ENCODE measurements at regions not wholly inside any gene's neighbourhood (a gene's known extent, or its start where the extent isn't known, plus 50 kb on each side); places are given as distances from the start of the nearest gene placed in this dataset.
"Not testable (repeated sequence)": the region's sequence is repeated elsewhere in the genome, so short reads cannot be mapped to it uniquely, and the experiment has no call there.

- H3K27me3 Mint-ChIP-seq (ENCODE audit: low read depth in 3 of 3), result peaks cover 0 to 7% (median 2%) of the 10 kb centered on the region in 3 donors
- H3K4me3 Mint-ChIP-seq, result no peak overlapping the region
Observed at GRCh38 chr12:59517522-59517921, 78.3 kb upstream of the SLC16A7 start.

DNA sequence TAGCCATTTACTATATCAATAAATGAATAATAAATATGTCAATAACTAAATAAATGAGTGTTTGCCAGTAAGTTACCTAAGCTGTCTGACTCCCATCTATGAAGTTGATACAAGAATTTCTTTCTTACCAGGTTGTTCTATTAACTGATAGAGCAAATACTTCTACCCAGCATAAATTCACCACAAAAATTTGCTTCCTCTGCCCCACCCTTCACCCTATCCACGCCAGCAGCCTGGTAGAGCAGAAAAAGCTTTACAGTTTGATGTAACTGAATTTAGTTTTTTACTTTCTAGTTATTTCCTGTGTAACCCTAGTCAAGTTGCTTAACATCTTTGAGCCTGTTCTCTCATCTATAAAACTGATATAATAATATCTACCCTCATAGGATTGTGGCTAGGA lies 94.9 kb upstream of the SLC16A7 start:
- H3K27me3 Mint-ChIP-seq (ENCODE audit: low read depth in 3 of 3), result peaks cover 0 to 7% (median 5%) of the 10 kb centered on the region in 3 donors
- H3K27ac Mint-ChIP-seq, result no peak overlapping the region
- no peak for DNase-seq
- no peaks in the 10 kb centered on the region for H3K4me1 Mint-ChIP-seq
- no peaks in the 10 kb centered on the region for H3K36me3 Mint-ChIP-seq
- H3K9me3 Mint-ChIP-seq, result peaks cover 0 to 5% (median 0%) of the 10 kb centered on the region in 6 donors
- H3K4me3 Mint-ChIP-seq, result no peak overlapping the region

More at GRCh38 chr12:59517522-59517921, 78.3 kb upstream of the SLC16A7 start:
- Mint-ChIP-seq H3K27ac (no peak overlapping the region), H3K36me3 (no peaks in the 10 kb centered on the region), H3K9me3 (no peaks in the 10 kb centered on the region), H3K4me1 (no peaks in the 10 kb centered on the region)
- DNase-seq, result no peak

- DNase-seq, result no peak
- peaks cover 0 to 4% (median 0%) of the 10 kb centered on the region in 6 donors for H3K9me3 Mint-ChIP-seq
- no peaks in the 10 kb centered on the region for H3K36me3 Mint-ChIP-seq
- no peaks in the 10 kb centered on the region for H3K4me1 Mint-ChIP-seq
- no peak overlapping the region for H3K4me3 Mint-ChIP-seq
- peaks cover 0 to 7% (median 5%) of the 10 kb centered on the region in 3 donors for H3K27me3 Mint-ChIP-seq (ENCODE audit: low read depth in 3 of 3)
- H3K27ac Mint-ChIP-seq, result no peak overlapping the region
Observed at GRCh38 chr12:59500335-59500734, 95.5 kb upstream of the SLC16A7 start.

- Mint-ChIP-seq H3K9me3 (peaks cover 0 to 7% (median 0%) of the 10 kb centered on the region in 6 donors), H3K4me1 (no peaks in the 10 kb centered on the region), H3K4me3 (no peak overlapping the region), H3K36me3 (no peaks in the 10 kb centered on the region), H3K27me3 (ENCODE audit: low read depth in 3 of 3) (peaks cover 0 to 7% (median 6%) of the 10 kb centered on the region in 3 donors), H3K27ac (no peak overlapping the region)
- DNase-seq, result no peak
Observed at GRCh38 chr12:59499774-59500173, 96.1 kb upstream of the SLC16A7 start.

- Mint-ChIP-seq H3K4me1 (no peaks in the 10 kb centered on the region), H3K4me3 (no peak overlapping the region), H3K9me3 (peaks cover 0 to 7% (median 0%) of the 10 kb centered on the region in 6 donors), H3K27me3 (ENCODE audit: low read depth in 3 of 3) (peaks cover 0 to 4% (median 3%) of the 10 kb centered on the region in 3 donors), H3K27ac (no peak overlapping the region), H3K36me3 (no peaks in the 10 kb centered on the region)
- DNase-seq, result no peak
Observed at GRCh38 chr12:59494617-59495016, 101.2 kb upstream of the SLC16A7 start.

DNA sequence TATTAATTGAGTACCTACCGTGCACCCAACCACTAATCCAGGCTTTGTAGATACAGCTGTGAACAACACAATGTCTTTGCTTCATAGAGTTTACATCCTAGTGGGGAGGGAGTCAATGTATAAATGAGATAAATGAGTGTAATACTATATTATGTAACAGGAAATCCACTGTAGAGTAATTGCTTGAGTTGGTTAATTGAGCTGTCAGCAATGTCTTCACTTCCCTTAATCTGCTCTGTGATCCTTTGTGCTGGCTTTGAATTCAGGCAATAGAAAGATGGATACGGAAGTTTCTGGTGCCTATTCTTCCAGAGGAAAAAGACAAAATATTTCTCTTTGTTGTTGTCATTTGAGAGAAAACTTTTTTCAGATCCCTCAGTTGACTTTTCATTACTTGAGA lies 104.0 kb upstream of the SLC16A7 start:
- no peak overlapping the region for H3K4me3 Mint-ChIP-seq
- peaks cover 0 to 2% (median 0%) of the 10 kb centered on the region in 6 donors for H3K9me3 Mint-ChIP-seq
- H3K27ac Mint-ChIP-seq, result no peak overlapping the region
- H3K4me1 Mint-ChIP-seq, result no peaks in the 10 kb centered on the region
- peaks cover 0 to 2% (median 0%) of the 10 kb centered on the region in 3 donors for H3K27me3 Mint-ChIP-seq (ENCODE audit: low read depth in 3 of 3)
- H3K36me3 Mint-ChIP-seq, result no peaks in the 10 kb centered on the region
- DNase-seq, result no peak

DNA sequence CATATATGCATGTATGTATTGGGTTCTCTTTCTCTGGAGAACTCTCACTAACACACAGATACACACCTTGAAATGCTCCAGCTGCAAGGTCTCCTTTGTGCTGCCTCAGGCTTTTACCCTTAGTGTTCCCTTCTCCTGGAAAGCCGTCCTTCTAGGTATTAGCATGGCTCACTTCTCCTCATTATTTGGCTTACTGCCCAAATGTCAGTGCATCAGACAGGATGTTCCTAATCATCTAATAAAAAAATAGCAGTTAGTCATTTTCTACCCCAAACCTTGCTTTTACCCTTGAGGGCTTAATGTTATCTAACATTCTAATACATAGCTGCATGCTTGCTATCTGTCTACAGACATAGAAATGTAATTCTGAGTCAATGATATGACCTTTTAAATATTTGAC lies 109.0 kb upstream of the SLC16A7 start:
- peaks cover 0 to 6% (median 0%) of the 10 kb centered on the region in 6 donors for H3K9me3 Mint-ChIP-seq
- H3K27ac Mint-ChIP-seq, result no peak overlapping the region
- no peaks in the 10 kb centered on the region for H3K36me3 Mint-ChIP-seq
- H3K27me3 Mint-ChIP-seq (ENCODE audit: low read depth in 3 of 3), result peaks cover 0 to 3% (median 0%) of the 10 kb centered on the region in 3 donors
- no peak overlapping the region for H3K4me3 Mint-ChIP-seq
- H3K4me1 Mint-ChIP-seq, result peaks cover 3 to 9% of the 10 kb centered on the region in 2 donors
- DNase-seq, result no peak

DNA sequence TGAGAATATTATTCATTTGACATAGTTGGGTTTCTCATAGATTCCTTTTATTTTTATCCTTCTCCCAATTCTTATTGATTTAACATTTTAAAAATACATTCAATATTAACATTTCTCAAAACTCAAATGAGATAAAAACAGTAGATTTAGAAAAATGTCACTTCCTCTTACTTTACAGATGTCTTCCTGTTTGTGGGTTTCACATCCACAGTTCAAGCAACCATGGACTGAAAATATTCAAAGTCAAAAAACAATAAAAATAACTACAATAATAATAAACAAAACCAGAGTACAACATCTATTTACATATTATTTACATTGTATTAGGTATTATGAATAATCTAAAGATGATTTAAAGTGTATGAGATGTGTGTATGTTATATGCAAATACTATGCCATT lies 111.3 kb upstream of the SLC16A7 start:
- Mint-ChIP-seq H3K9me3 (peaks cover 0 to 6% (median 0%) of the 10 kb centered on the region in 6 donors), H3K27ac (no peak overlapping the region), H3K4me1 (peaks cover 3 to 9% of the 10 kb centered on the region in 2 donors), H3K36me3 (no peaks in the 10 kb centered on the region), H3K4me3 (no peak overlapping the region), H3K27me3 (ENCODE audit: low read depth in 3 of 3) (peaks cover 0 to 3% (median 0%) of the 10 kb centered on the region in 3 donors)
- no peak for DNase-seq

GRCh38 chr12:59474236-59474635 lies 121.6 kb upstream of the SLC16A7 start:
- DNase-seq; H3K36me3 Mint-ChIP-seq; H3K4me3 Mint-ChIP-seq; H3K27me3 Mint-ChIP-seq (ENCODE audit: low read depth in 3 of 3); H3K27ac Mint-ChIP-seq; H3K4me1 Mint-ChIP-seq: not testable (repeated sequence)
- peaks cover 0 to 13% (median 4%) of the 10 kb centered on the region in 6 donors for H3K9me3 Mint-ChIP-seq

DNA sequence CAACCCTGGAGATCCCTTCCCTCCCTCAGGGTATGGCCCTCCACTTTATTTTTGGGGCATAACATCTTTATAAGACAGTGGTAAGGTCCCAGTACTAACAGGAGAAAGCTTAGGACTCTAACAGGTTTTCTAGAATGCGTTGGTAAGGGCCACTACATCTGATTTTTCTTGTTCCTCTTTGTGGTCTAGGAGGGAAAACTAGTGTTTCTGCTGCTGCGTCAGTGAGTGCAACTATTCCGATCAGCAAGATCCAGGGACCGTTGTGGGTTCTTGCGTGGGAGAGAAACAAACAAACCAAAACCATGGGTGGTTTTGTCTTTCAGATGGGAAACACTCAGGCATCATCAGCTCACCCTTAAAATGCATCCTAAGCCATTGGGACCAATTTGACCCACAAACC lies 123.6 kb upstream of the SLC16A7 start:
- Mint-ChIP-seq H3K4me1 (no peaks in the 10 kb centered on the region), H3K27ac (no peak overlapping the region), H3K36me3 (no peaks in the 10 kb centered on the region), H3K9me3 (peaks cover 0 to 13% (median 4%) of the 10 kb centered on the region in 6 donors), H3K4me3 (no peak overlapping the region), H3K27me3 (ENCODE audit: low read depth in 3 of 3) (peaks cover 2 to 9% (median 4%) of the 10 kb centered on the region in 3 donors)
- DNase-seq, result no peak

DNA sequence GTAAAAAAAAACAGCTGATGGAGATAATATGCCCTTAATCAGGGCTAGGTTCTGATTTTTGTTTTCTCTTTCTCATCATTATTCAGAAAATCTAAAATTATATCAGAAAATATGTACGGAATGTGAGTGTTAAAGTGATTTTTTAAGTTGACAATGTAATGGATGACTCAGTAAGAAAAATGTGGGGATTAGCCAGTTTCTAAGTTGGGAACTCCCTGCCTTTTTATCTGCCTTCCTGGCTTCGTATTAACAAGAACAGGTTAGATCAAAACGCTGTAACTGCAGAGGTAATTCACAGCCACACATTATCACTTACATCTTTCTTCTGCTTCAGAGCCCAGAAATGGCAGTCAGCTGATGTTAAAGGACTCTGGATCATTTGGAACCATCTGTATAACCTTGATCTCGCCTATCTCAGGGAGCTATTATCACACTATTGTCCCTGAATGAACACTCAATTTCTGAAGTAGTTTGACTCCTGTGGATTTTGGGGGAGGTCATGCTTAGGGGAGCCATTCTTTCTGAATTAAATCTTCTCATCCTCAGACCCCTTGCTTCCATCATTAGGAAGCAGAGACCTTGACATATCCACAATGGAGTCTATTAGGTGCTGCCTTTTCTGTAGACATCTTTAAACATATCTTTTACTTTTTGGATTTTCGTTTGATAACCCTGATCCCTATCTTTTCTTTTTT lies 135.7 kb upstream of the SLC16A7 start:
- no peak overlapping the region for H3K4me3 Mint-ChIP-seq
- no peak overlapping the region for H3K27ac Mint-ChIP-seq
- peaks cover 0 to 4% (median 0%) of the 10 kb centered on the region in 3 donors for H3K27me3 Mint-ChIP-seq (ENCODE audit: low read depth in 3 of 3)
- no peaks in the 10 kb centered on the region for H3K4me1 Mint-ChIP-seq
- H3K9me3 Mint-ChIP-seq, result no peaks in the 10 kb centered on the region
- H3K36me3 Mint-ChIP-seq, result no peaks in the 10 kb centered on the region
- no peak for DNase-seq

- Mint-ChIP-seq H3K4me3 (no peak overlapping the region), H3K36me3 (no peaks in the 10 kb centered on the region), H3K4me1 (no peaks in the 10 kb centered on the region), H3K9me3 (peaks cover 0 to 4% (median 0%) of the 10 kb centered on the region in 6 donors), H3K27ac (no peak overlapping the region), H3K27me3 (ENCODE audit: low read depth in 3 of 3) (no peaks in the 10 kb centered on the region)
- no peak for DNase-seq
Observed at GRCh38 chr12:59453475-59453874, 142.4 kb upstream of the SLC16A7 start.

GRCh38 chr12:59452746-59453145 lies 143.1 kb upstream of the SLC16A7 start:
- no peaks in the 10 kb centered on the region for H3K36me3 Mint-ChIP-seq
- H3K27ac Mint-ChIP-seq, result no peak overlapping the region
- no peaks in the 10 kb centered on the region for H3K4me1 Mint-ChIP-seq
- no peak overlapping the region for H3K4me3 Mint-ChIP-seq
- DNase-seq, result no peak
- H3K9me3 Mint-ChIP-seq, result peaks cover 0 to 4% (median 0%) of the 10 kb centered on the region in 6 donors
- peaks cover under 1 to 3% (median 2%) of the 10 kb centered on the region in 3 donors for H3K27me3 Mint-ChIP-seq (ENCODE audit: low read depth in 3 of 3)

- DNase-seq, result no peak
- Mint-ChIP-seq H3K4me1 (no peaks in the 10 kb centered on the region), H3K27me3 (ENCODE audit: low read depth in 3 of 3) (peaks cover 2 to 6% (median 2%) of the 10 kb centered on the region in 3 donors), H3K36me3 (no peaks in the 10 kb centered on the region), H3K9me3 (peaks cover 0 to 4% (median 0%) of the 10 kb centered on the region in 6 donors), H3K4me3 (no peak overlapping the region), H3K27ac (no peak overlapping the region)
Observed at GRCh38 chr12:59452259-59452658, 143.6 kb upstream of the SLC16A7 start.

GRCh38 chr12:59446116-59446515 lies 149.7 kb upstream of the SLC16A7 start:
- no peak overlapping the region for H3K27ac Mint-ChIP-seq
- peaks cover 6 to 11% (median 8%) of the 10 kb centered on the region in 6 donors for H3K9me3 Mint-ChIP-seq
- peaks cover 2 to 7% (median 4%) of the 10 kb centered on the region in 3 donors for H3K27me3 Mint-ChIP-seq (ENCODE audit: low read depth in 3 of 3)
- H3K4me3 Mint-ChIP-seq, result no peak overlapping the region
- no peaks in the 10 kb centered on the region for H3K4me1 Mint-ChIP-seq
- no peak for DNase-seq
- no peaks in the 10 kb centered on the region for H3K36me3 Mint-ChIP-seq
